NCI-H345 (cell line): ENCODE measurements at regions not wholly inside any gene's neighbourhood (a gene's known extent, or its start where the extent isn't known, plus 50 kb on each side); places are given as distances from the start of the nearest gene placed in this dataset.
"Not testable (repeated sequence)": the region's sequence is repeated elsewhere in the genome, so short reads cannot be mapped to it uniquely, and the experiment has no call there.

Experiments used
- DNase-seq: peaks from one replicate; lab custom pipeline; 2025; lab: John Stamatoyannopoulos, UW

DNA sequence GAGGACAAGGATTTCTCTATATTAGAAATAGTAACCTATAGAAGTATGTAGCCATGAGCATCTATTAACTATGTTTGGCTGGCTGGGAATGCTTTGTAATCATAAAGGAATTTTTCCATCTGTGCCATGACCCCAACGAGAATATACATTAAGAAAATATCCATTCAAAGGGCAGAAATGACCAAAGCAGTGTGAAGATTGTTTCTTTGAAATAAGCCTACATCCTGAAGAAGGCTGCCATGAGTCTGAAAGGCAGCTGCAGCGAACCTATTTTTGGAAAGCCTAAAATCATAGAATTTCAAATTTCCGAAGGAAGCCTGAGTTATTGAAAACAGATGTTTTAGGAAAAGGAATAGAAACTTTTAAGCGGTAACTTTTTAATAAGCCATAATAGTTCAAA lies 244.2 kb upstream of the FOXK1 start:
- no peak for DNase-seq

GRCh38 chr7:4438723-4439245 lies 243.3 kb upstream of the FOXK1 start:
- DNase-seq = no peak

DNA sequence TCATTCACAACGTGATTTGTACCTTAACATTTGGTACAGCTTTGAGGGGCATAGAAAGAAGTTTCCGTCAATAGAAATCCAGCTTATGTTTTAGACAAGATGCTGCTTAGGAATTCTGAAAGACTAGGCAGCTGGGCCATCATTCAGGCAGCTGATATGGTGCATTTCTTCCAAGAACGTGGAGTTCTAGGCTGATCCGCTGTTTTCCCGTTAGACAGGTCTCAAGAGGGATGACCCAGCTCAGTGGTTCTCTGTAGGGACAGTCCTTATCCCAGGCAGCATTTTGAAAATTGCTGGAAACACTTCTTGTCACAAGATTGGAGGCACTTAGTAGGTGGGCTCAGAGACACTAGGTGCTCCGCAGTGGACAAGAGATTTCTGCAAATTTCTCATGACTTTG lies 242.7 kb upstream of the FOXK1 start:
- no peak for DNase-seq

DNA sequence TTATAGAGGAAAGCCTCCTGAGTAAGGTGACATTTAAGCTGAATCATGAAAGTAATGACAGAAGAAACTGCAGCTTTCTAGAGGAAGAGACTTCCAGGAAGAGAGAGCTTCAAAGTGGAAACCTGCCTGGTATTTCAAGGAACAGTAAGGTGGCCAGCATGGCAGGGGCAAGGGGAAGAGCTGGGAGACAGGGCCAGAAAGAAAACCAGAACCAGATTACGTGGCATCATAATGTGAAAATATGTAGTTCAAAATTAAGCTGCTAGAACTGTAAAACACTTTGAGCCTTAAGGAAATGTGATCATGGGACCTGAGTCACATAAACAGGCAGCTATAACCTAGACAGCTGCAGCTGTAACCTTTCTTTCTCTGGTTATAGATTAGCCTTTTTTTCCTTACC lies 238.0 kb upstream of the FOXK1 start:
- DNase-seq = no peak

- DNase-seq = no peak
These were observed 236.3 kb upstream of the FOXK1 start for GRCh38 chr7:4445777-4446176.

DNA sequence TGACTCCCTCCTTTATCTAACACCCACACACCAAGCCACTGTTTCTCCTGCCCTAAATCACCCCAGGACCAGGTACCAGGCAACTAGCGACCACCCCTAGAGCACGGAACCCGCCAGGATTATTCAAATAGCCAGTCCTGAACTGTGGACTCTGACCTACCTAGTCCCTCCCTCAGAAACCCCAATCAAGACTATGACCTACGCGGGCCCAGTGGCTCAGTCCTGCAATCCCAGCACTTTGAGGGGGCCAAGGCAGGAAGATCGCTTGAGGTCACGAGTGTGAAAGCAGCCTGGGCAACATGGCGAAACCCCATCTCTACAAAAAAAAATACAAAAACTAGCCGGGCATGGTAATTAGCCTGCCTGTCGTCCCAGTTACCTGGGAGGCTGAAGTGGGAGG lies 232.8 kb upstream of the FOXK1 start:
- no peak for DNase-seq

DNA sequence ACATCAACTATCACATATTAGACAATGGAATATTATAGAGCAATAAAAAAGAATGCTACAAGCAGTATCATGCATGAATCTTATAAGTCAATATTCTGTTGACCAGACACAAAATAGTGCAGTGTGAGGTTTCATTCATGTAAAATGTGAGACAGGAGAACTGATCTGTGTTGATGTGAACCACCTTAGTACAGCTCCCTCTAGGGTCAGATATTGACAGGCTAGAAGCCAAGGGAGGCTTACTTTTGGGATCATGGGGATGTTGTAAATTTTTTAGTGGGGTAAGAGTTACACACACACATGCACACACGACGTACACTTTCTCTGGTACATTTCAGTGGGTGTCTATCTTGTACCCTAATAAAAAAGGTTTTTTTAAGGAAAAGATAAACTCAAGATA lies 231.6 kb upstream of the FOXK1 start:
- DNase-seq = no peak

- DNase-seq = peak; percentile 76
These were observed 221.5 kb upstream of the FOXK1 start for GRCh38 chr7:4460597-4460996.

- DNase-seq = no peak
These were observed 220.6 kb upstream of the FOXK1 start for GRCh38 chr7:4461531-4461930.

- DNase-seq = no peak
These were observed 213.6 kb upstream of the FOXK1 start for GRCh38 chr7:4468320-4469102.

- DNase-seq = no peak
These were observed 211.8 kb upstream of the FOXK1 start for GRCh38 chr7:4470246-4470645.

DNA sequence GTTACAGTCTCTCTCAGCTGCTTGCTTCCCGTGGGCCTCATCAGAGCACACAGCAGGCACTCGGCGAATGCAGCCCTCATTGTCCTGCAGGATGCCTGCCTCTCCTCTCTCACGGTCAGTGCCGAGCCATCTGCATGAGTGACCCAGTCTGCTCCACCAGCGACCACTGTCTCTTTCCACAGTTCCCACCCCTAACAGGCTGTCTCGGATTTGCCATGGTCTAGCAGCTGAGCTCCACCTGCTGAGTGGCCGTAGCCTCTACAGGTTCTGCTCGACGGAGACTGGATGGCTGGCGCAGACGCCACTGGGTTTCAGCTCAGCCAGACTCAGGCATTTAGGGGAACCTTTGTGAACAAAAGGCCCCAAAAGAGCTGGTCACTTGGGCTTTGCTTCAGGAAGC lies 209.4 kb upstream of the FOXK1 start:
- no peak for DNase-seq

DNA sequence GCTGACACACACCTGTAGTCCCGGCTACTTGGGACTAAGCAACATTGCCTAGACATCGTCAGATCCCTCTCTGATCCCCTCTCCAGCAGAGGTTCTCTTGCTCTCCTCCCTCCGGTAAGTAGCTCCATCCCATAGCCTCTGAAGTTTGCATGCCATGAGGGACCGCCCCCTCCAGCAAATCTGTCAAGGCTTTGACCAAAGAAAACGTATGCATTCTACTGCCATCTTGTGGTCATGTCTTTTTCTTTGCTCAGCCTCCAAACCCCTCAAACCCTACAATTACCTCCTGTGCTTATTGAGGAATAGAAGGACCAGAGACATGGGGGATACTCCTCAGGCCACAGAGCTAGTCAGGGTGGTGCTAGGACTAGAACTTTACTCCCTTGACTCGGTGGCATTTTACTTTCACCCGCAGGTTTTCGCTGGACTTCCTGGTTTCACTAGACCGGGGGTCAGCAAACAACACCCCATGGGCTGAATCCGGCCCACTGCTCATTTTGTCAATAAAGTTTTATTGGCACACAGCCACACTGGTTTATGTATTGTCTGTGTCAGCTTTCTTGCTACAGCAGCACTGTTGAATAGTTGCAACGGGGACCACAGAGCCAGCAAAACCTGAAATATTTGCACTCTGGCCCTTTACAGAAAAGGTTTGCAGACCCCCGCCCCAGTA lies 202.6 kb upstream of the FOXK1 start:
- peak; percentile 75 for DNase-seq

GRCh38 chr7:4480131-4480530 lies 202.0 kb upstream of the FOXK1 start:
- DNase-seq = not testable (repeated sequence)

- DNase-seq = no peak
These were observed 198.2 kb upstream of the FOXK1 start for GRCh38 chr7:4483851-4484250.

- no peak for DNase-seq
These were observed 197.6 kb upstream of the FOXK1 start for GRCh38 chr7:4484545-4484944.

DNA sequence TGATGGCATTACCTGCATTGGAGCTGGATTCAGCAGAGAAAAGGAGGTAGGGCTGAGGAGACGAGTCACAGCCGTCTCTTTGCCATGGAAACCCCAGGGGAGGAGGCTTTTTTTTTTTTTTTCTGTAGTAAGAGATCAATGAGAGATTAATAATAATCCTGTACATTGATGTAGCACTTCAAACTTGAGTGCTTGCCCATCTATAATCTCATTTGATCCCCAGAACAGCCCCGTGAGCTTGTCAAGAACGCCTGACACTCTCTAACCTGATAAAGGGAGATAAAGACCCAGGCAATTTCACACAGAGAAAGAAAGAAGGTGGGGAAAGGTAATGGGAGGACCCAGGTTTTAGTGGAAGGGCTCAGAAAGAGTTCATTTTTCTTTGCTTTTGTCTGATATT lies 195.2 kb upstream of the FOXK1 start:
- DNase-seq = no peak

DNA sequence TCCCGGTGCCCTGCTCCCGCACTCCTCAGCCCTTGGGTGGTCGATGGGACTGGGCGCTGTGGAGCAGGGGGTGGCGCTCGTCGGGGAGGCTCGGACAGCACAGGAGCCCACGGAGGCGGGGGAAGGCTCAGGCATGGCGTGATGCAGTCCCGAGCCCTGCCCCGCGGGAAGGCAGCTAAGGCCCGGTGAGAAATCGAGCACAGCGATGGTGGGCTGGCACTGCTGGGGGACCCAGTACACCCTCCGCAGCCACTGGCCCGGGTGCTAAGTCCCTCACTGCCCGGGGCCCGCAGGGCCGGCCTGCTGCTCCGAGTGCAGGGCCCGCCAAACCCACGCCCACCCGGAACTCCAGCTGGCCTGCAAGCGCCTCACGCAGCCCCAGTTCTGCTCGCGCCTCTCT lies 185.2 kb upstream of the FOXK1 start:
- not testable (repeated sequence) for DNase-seq

DNA sequence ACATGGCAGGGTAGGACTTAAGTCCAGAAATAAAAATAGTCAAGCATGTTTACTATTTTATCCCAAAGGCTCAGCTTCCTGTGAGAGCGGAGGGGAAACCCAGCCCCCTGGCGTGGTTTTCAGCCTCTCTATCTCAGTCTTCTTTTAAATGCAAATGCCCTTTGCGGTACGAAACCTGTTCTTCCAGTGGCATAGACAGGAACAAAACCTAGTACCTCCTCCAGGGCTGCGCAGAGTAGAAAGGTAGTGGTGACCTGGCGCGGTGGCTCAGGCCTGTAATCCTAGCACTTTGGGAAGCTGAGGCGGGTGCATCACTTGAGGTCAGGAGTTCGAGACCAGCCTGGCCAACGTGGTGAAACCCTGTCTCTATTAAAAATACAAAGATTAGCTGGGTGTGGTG lies 181.3 kb upstream of the FOXK1 start:
- DNase-seq = no peak

DNA sequence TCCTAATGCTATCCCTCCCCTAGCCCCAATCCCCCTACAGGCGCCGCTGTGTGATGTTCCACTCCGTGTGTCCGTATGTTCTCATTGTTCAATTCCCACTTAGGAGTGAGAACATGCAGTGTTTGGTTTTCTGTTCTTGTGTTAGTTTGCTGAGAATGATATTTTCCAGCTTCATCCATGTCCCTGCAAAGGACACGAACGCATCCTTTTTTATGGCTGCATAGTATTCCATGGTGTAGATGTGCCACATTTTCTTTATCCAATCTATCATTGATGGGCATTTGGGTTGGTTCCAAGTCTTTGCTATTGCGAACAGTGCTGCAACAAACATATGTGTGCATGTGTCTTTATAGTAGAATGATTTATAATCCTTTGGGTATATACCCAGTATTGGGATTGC lies 174.2 kb upstream of the FOXK1 start:
- DNase-seq = not testable (repeated sequence)

DNA sequence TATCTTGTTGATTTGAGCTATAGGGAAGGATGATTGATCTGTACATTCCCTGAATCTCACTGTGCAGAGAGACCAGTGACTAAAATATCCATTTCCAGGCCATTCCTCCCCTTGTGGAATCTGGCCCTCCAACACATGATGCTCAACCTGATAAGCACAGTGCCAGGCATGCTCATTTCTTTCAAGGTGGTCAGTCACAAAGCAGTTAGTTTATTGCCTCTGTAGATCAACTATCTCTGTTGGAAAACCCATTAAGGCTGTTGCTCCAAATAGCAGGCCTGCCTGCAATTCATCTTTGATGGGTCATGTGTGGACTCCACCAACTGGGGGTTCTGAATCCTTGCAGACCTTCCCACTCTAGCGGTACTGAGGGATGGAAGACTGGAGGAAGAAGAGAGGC lies 168.6 kb upstream of the FOXK1 start:
- no peak for DNase-seq

- DNase-seq = no peak
These were observed 162.1 kb upstream of the FOXK1 start for GRCh38 chr7:4519819-4520520.

DNA sequence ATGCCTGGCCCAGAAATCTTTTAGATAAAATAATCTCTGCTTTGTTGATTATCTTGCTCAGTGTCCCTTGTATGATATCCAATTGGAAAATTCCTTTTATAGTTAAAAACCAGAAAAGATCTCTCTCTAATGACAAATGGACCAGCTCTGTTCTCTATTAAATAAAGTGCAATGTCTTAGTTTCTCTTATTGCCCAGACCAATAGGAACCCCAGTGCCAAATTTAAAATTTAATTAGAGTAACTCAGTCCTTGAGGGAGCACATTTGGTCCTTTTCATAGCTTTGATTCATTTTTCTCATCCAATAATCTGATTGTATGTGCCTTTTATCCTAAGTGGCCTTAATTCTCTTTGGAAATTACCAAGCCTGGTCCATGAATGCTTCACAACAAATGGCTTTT lies 158.9 kb upstream of the FOXK1 start:
- no peak for DNase-seq
